HG02623 (cell line): ENCODE measurements at regions not wholly inside any gene's neighbourhood (a gene's known extent, or its start where the extent isn't known, plus 50 kb on each side); places are given as distances from the start of the nearest gene placed in this dataset.
"Not testable (repeated sequence)": the region's sequence is repeated elsewhere in the genome, so short reads cannot be mapped to it uniquely, and the experiment has no call there.

Source experiments
- ATAC-seq: cut with Tn5 transposase; IDR thresholded peaks from one replicate; pipeline ENCODE4 v1.9.1; 2021; ENCODE audit warnings: moderate library complexity; ENCODE audit not compliant: unreplicated experiment

DNA sequence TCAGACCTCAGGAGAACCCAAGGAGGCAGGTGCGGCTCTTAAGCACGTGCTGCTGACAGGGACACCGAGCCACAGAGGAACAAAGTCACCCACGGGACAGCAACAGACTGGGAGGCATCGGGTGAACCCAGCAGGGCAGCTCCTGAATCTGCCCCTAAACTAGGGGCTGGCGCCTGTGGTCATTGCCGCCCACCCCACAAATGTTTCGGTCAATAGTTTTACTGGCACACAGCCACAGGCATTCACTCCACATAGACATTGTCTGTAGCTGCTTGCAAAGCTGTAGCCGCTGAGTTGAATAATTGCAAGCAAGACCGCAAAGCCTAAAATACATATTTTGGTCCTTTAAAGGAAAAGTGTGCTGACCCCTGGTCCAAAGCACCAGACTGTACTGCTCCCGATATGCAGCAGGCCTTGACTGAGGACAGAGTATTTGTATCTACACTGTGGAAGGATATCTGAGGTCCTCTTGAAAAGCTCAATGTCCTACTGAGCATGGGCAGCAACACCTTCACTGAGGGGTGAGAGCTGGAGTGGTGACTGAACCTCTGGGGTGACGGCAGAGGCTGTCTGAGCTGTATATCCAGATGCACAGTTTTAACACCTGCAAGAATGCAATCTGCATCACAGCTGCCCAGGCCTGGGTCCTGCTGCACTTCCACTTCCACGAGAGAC lies 310.3 kb downstream of the THBS2 start:
- ATAC-seq: no peak

GRCh38 chr6:168942646-168943045 lies 311.0 kb downstream of the THBS2 start:
- ATAC-seq: no peak

DNA sequence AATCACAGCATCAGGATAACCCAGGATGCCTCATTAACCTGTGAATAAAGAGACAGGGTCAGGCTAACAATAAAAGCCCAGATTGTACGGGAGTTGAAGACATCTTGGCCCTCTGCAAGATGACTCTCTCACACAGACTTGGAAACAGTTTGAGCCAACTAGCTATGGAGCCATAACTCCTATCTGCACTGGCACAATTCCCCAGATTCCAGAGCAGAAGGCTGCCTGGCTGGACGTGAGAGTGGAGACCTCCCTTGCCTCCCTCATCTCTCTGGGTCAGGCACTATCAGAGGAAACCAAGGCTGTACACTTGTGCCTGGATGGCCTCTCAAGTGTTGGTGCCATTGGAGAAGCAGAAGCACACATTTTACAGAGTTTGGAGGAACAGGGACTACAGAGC lies 312.6 kb downstream of the THBS2 start:
- no peak for ATAC-seq

GRCh38 chr6:168939796-168940195 lies 313.9 kb downstream of the THBS2 start:
- no peak for ATAC-seq

DNA sequence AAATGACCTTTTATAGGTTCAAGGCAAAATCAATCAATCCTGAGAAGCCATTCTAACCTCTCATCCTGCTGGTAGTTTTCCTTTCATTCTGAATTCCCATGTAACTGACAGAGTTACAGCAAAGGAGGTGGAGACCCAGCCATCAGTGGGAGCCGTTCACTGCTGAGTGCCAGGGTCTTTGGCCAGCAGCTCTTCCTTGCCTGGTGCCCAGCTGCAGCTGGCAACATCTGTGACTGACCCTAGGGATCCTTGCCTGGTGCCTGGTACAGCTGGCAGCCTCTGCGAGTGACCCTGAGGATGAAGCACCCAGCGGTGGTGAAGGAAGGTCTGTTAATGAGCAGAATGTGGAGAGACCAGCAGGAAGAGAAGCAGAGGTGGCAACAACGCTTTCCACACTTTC lies 314.6 kb downstream of the THBS2 start:
- ATAC-seq: no peak

GRCh38 chr6:168938546-168938945 lies 315.1 kb downstream of the THBS2 start:
- no peak for ATAC-seq

GRCh38 chr6:168937054-168937453 lies 316.6 kb downstream of the THBS2 start:
- no peak for ATAC-seq

DNA sequence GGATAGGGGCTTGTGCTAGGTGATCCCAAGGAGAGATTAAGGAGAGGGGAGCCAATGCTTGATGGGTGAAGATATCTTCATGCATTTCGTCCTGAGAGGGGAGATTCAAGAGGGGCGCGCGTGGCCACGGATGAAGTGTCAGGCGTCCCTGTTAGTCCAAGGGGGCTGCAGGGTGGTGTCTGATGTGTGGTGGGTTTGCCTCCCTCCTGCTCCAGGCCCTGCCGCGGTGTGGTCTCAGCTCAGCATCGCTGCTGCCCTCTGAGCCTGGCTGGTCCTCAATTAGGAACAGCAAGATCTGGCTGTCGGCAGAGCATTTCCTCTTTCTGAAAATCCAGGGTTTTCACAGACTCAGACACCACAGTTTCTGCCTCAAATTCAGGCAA lies 318.0 kb downstream of the THBS2 start:
- ATAC-seq: no peak

GRCh38 chr6:168934660-168935627 lies 318.7 kb downstream of the THBS2 start:
- no peak for ATAC-seq

- ATAC-seq: not testable (repeated sequence)
Measured at GRCh38 chr6:168932171-168932570, 321.5 kb downstream of the THBS2 start.

GRCh38 chr6:168931072-168931471 lies 322.6 kb downstream of the THBS2 start:
- ATAC-seq: not testable (repeated sequence)

DNA sequence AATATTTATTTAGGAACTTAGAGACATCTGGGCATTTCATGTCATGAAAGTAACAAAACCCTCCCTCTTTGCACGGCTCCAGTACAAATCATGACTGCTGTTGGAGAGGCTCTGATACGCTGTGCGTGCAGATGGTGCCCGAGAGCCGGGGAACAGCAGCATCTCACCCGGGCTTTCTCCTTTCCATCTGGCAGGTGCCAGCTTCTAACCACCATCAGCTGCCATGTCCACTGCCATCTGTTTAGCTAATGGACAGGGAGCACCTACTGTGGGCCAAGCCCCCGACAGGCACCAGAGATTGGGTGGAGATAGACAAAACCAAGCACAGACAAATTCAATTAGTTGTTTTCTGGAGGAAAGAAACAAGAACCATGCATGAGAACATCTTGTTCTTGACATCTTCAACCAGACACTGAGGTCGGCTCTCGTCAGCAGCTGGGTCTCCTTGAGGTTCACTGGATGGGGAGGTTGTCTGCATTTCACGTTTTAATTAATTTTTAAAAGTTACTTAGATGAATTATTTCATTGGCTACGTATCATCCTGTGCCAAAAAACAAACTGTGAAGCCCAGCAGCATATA lies 323.7 kb downstream of the THBS2 start:
- ATAC-seq: no peak

- no peak for ATAC-seq
Measured at GRCh38 chr6:168928012-168928411, 325.6 kb downstream of the THBS2 start.

- no peak for ATAC-seq
Measured at GRCh38 chr6:168927026-168927425, 326.6 kb downstream of the THBS2 start.

DNA sequence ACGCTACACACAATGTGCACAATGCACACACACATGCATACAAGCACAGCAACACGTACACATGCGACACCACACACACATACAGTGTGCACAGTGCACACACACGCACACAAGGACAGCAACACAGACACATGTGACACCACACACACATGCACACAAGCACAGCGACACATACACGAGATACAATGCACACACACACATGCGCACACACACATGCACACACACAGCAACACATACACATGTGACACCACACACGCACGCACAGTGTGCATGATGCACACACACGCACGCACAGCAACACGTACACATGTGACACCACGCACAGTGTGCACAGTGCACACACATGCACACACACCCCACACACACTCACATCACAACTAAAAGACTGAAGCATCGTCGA lies 327.3 kb downstream of the THBS2 start:
- ATAC-seq: no peak

DNA sequence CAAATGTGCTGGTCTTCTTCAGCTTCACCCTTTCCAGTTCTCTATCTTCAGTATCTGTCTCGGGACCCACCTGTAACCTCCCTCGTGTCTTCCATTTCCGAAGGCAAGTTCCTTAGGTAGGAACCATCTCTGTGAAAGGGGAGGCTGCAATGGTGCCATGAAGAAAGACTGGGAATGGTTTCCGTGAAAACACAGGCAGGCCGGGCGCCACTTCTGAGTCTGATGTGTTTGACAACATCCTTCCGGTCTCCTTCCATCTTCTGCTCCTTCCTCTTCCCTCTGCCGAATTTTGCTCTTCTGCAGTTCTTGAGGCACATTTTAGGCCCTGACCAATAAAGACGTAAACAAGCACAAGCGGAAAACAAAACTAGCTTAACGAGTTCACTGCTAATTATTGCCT lies 328.0 kb downstream of the THBS2 start:
- no peak for ATAC-seq

DNA sequence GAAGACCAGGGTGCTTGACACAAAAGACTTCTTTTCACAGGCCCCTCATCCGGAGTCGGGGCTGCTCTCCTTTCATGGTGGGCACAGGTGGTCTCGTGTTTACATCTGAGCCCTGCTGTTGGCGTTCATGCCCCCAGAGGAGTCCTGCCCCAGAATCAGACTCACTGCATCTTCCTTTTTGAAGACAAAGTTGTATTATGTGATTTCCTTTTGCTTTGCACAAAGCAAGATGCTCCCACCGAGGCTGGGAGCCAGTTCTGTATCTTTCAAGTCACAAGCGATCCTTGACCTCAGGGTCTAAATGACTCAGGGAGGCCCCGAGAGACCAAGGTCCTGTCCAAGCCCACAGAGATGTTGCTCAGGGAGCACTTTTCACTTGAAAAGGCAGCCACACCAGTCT lies 330.5 kb downstream of the THBS2 start:
- no peak for ATAC-seq

GRCh38 chr6:168922436-168922835 lies 331.2 kb downstream of the THBS2 start:
- no peak for ATAC-seq

DNA sequence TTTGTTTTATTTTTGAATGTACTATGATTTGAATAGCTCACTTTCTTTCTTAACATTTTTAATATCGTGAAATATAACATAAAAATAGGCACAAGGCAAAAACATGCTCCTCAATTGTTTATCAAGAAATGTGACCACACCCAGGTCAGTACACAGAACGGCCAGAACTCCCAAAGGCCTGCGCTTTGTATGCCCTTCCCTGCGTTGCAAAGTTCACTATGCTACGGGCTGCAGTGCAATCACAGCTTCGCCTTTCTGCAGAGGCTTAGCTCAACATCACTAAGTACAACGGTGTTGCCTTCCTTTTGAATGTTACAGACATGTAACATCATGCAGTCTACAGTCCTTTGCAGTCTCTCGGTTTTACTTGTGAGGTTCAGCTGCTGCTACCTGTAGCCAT lies 333.4 kb downstream of the THBS2 start:
- no peak for ATAC-seq

DNA sequence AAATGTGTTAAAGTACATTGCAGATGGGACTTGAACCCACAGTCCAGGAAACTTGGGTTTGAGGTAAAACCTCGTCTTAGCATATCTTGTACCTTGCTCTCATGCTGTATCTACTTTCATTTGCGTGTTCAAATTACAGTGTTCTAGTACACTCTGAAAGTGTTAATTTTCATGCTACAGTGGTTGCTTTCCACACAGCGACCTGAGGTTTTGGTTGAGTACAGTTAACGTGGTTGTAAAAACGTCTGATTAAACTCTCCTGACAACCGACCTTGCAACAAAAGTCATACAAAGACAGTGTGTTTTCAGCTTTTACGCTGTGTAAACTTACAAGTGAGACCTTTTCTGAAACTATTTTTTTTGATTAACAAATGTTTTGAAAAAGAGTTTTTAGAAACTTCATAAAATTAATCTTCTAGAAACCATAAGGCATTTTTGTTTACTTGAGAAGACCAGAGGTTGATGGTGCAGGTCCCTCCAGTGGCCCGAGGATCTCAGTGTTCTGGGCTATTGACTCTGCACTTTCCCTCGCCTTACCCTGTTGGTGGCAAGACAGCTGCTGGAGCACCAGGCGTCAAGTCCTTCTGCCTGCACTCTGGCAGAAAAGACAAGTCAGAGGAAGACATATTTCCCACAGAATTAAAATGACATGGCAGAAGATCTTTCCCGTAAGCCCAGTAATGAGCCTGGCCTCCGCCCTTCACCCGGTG lies 334.0 kb downstream of the THBS2 start:
- no peak for ATAC-seq

DNA sequence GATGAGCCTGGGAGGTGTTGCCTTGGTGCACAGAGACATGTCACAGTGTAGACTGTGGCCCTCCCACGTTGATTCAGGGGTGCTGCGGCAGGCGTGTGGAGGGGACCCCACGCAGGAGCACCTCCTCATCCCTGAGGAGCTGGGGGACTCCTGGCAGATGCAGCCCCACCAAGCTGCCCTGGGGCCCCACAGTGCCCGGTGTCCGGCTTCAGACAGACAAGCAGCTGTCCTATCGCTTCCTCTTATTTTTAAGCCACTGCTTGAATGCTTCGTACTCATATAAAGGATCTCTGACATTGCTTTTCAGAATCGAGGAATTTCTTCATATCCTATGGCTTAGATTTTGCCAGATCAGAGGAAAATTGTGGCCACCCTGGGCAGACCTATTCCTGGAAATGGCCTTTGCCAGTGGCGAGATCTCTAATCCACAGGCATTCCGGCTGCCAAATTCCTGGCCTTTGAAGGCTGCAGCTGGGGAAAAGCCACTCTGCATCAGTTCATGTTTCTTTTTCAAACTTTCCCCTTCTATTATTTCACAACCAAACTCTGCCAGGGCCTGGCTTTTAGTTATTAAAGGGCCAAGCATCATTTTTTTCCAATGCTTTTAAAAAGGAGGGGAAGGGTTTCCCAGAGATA lies 337.0 kb downstream of the THBS2 start:
- ATAC-seq: no peak
